ENCODE measurements at regions not wholly inside any gene's neighbourhood (a gene's known extent, or its start where the extent isn't known, plus 50 kb on each side); places are given as distances from the start of the nearest gene placed in this dataset.
A peak's percentile ranks its signal among the peaks of the same experiment; 100 is the strongest.
"Not testable (repeated sequence)": the region's sequence is repeated elsewhere in the genome, so short reads cannot be mapped to it uniquely, and the experiment has no call there.

- Histone ChIP-seq H3K36me3 (ENCODE audit: control insufficient read depth, insufficient read depth, low read length) (no peaks in the 10 kb centered on the region), H3K9ac (ENCODE audit: low read length) (no peak overlapping the region), H3K4me1 (ENCODE audit: control insufficient read depth, insufficient read depth, low read length) (no peaks in the 10 kb centered on the region), H3K27me3 (ENCODE audit: control insufficient read depth, insufficient read depth, low read length) (no peaks in the 10 kb centered on the region), H3K4me3 (ENCODE audit: low read length) (no peak overlapping the region), H3K27ac (ENCODE audit: low read depth, low read length) (no peak overlapping the region)
These were observed 255.4 kb upstream of the IRAK1BP1 start for GRCh38 chr6:78611886-78612480.

DNA sequence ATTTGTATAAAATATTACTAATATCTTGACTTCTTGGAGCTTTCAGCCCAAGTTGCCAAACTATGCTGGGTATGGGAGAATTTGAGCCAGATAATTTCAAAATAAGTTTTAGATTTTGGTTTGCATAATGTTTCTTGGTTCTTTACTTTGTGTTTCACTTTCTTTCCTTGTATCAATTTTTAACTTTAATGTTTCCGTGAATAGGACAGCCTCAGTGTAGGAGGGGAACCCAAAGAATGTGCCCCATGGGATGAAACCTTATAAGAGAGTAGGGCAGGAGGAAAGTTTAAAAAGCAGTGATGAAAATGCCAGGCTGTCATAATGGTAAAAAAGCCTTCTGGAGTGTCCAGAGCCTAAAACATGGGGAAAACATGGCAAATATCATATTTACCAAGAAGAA is 252.4 kb upstream of the IRAK1BP1 start:
- Histone ChIP-seq H3K27me3 (ENCODE audit: control insufficient read depth, insufficient read depth, low read length) (no peaks in the 10 kb centered on the region), H3K27ac (ENCODE audit: low read depth, low read length) (no peak overlapping the region), H3K4me3 (ENCODE audit: low read length) (no peak overlapping the region), H3K36me3 (ENCODE audit: control insufficient read depth, insufficient read depth, low read length) (no peaks in the 10 kb centered on the region), H3K4me1 (ENCODE audit: control insufficient read depth, insufficient read depth, low read length) (no peaks in the 10 kb centered on the region), H3K9ac (ENCODE audit: low read length) (no peak overlapping the region)

- Histone ChIP-seq H3K27ac (ENCODE audit: low read depth, low read length) (no peak overlapping the region), H3K4me1 (ENCODE audit: control insufficient read depth, insufficient read depth, low read length) (no peaks in the 10 kb centered on the region), H3K27me3 (ENCODE audit: control insufficient read depth, insufficient read depth, low read length) (no peaks in the 10 kb centered on the region), H3K9ac (ENCODE audit: low read length) (no peak overlapping the region), H3K4me3 (ENCODE audit: low read length) (no peak overlapping the region), H3K36me3 (ENCODE audit: control insufficient read depth, insufficient read depth, low read length) (no peaks in the 10 kb centered on the region)
These were observed 251.9 kb upstream of the IRAK1BP1 start for GRCh38 chr6:78615430-78615904.

- no peak overlapping the region for H3K9ac ChIP-seq (ENCODE audit: low read length)
These were observed 248.4 kb upstream of the IRAK1BP1 start for GRCh38 chr6:78618970-78619369.

DNA sequence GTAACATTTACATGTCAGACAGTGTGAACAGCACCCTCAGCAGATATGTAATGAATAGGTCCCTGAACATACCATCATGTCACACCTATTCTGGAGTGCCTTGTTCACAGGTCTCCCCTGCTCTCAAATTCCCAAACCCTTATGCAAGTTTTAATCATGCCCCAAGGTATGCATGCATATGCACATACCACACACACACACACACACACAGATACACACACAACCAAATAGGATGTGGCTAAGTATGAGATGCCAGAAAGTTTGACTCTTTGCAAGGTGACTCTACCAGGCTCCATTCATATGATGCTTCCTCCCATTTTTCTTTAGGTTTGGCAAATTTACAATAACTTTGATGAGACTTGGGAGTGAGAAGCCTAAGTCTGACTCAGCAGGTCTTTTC is 243.8 kb upstream of the IRAK1BP1 start:
- Histone ChIP-seq H3K27me3 (ENCODE audit: control insufficient read depth, insufficient read depth, low read length) (no peaks in the 10 kb centered on the region), H3K27ac (ENCODE audit: low read depth, low read length) (no peak overlapping the region), H3K36me3 (ENCODE audit: control insufficient read depth, insufficient read depth, low read length) (no peaks in the 10 kb centered on the region), H3K9ac (ENCODE audit: low read length) (no peak overlapping the region), H3K4me1 (ENCODE audit: control insufficient read depth, insufficient read depth, low read length) (no peaks in the 10 kb centered on the region), H3K4me3 (ENCODE audit: low read length) (no peak overlapping the region)

More at GRCh38 chr6:78618970-78619369, 248.4 kb upstream of the IRAK1BP1 start:
- Histone ChIP-seq H3K36me3 (ENCODE audit: control insufficient read depth, insufficient read depth, low read length) (no peaks in the 10 kb centered on the region), H3K4me3 (ENCODE audit: low read length) (no peak overlapping the region), H3K4me1 (ENCODE audit: control insufficient read depth, insufficient read depth, low read length) (no peaks in the 10 kb centered on the region), H3K27me3 (ENCODE audit: control insufficient read depth, insufficient read depth, low read length) (no peaks in the 10 kb centered on the region), H3K27ac (ENCODE audit: low read depth, low read length) (no peak overlapping the region)

GRCh38 chr6:78629154-78629721 is 238.1 kb upstream of the IRAK1BP1 start:
- Histone ChIP-seq H3K27me3 (ENCODE audit: control insufficient read depth, insufficient read depth, low read length) (no peaks in the 10 kb centered on the region), H3K9ac (ENCODE audit: low read length) (no peak overlapping the region), H3K4me3 (ENCODE audit: low read length) (peak overlapping the region; percentile 58), H3K36me3 (ENCODE audit: control insufficient read depth, insufficient read depth, low read length) (no peaks in the 10 kb centered on the region), H3K4me1 (ENCODE audit: control insufficient read depth, insufficient read depth, low read length) (no peaks in the 10 kb centered on the region), H3K27ac (ENCODE audit: low read depth, low read length) (no peak overlapping the region)

GRCh38 chr6:78629836-78630235 is 237.5 kb upstream of the IRAK1BP1 start:
- H3K4me3 ChIP-seq (ENCODE audit: low read length): peak overlapping the region; percentile 58
- H3K27me3 ChIP-seq (ENCODE audit: control insufficient read depth, insufficient read depth, low read length): no peaks in the 10 kb centered on the region
- no peaks in the 10 kb centered on the region for H3K4me1 ChIP-seq (ENCODE audit: control insufficient read depth, insufficient read depth, low read length)
- no peak overlapping the region for H3K9ac ChIP-seq (ENCODE audit: low read length)
- no peaks in the 10 kb centered on the region for H3K36me3 ChIP-seq (ENCODE audit: control insufficient read depth, insufficient read depth, low read length)
- H3K27ac ChIP-seq (ENCODE audit: low read depth, low read length): no peak overlapping the region

DNA sequence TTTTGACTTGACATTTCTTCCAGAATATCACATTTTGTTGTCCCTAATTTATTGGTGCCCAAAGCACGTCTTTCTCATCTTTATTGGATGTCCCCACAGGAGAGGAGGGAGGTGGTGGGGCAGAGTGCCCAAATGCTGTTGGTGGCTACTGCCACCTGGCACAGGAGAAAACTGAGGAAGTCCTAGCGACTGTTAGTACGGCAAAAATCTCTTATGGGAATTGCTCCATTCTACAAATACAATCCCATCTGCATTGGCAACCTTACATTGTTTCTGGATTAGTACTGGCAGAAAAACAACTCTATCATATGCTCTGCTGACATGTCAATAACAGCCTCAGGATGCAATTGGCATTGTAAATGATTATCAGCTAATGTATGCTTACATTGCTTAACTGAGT is 235.4 kb upstream of the IRAK1BP1 start:
- Histone ChIP-seq H3K9ac (ENCODE audit: low read length) (no peak overlapping the region), H3K36me3 (ENCODE audit: control insufficient read depth, insufficient read depth, low read length) (no peaks in the 10 kb centered on the region), H3K4me3 (ENCODE audit: low read length) (no peak overlapping the region), H3K4me1 (ENCODE audit: control insufficient read depth, insufficient read depth, low read length) (no peaks in the 10 kb centered on the region), H3K27me3 (ENCODE audit: control insufficient read depth, insufficient read depth, low read length) (no peaks in the 10 kb centered on the region), H3K27ac (ENCODE audit: low read depth, low read length) (no peak overlapping the region)

DNA sequence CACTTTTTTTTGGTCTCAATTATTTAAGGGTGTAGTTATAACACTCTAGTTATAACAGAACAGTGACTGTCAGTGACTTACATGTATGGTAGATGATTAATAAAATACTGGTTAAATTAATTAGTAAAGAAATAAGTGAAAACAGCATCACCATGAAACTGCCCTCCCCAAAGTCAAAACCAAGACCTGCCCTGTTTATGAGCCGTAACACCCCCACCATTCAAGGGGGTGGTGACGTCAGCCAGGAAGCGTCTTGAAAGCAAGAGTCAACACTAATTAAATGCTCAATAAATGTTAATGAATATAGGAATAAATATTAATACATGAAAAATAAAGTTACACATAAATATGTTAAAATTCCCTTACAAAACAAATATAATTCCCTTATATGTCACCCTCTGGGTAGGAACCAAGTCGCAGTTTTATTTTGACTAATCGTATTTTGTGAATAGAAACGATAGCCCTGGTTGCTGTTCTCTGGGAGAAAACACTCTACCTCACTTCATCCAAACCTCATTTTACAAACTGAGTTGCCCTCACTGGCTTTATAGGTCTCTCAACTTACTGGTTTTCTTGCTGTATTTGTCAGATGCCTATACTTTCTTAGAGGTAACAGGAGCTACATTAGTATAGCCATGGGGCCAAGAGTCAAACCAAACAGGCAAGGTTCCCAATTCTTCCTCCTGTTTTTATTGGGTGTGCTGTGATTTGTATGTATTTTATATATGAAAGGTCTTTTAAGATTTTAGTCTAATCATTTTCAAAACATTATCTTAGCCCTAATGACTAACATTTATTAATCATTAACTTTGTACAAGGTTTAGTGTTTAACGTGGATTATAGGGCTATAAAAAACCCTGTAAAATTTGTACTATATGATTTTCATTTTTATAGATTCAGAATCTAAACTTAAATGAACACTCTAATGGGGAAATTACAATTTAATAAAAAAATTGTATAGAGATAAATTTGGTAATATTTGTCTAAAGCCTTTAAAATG is 227.9 kb upstream of the IRAK1BP1 start:
- Histone ChIP-seq H3K36me3 (ENCODE audit: control insufficient read depth, insufficient read depth, low read length) (no peaks in the 10 kb centered on the region), H3K27me3 (ENCODE audit: control insufficient read depth, insufficient read depth, low read length) (no peaks in the 10 kb centered on the region), H3K27ac (ENCODE audit: low read depth, low read length) (no peak overlapping the region), H3K9ac (ENCODE audit: low read length) (no peak overlapping the region), H3K4me1 (ENCODE audit: control insufficient read depth, insufficient read depth, low read length) (no peaks in the 10 kb centered on the region), H3K4me3 (ENCODE audit: low read length) (no peak overlapping the region)

DNA sequence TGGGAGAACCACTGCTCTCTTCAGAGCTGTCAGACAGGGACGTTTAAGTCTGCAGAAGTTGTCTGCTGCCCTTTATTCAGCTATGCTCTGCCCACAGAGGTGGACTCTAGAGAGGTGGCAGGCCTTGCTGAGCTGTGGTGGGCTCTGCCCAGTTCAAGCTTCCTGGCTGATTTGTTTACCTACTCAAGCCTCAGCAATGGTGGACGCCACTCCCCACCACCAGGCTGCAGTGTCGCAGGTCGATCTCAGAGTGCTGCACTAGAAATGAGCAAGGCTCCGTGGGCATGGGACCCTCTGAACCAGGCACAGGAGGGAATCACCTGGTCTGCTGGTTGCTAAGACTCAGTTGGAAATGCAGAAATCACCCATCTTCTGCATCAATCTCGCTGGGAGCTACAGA is 223.4 kb upstream of the IRAK1BP1 start:
- not testable (repeated sequence) for H3K27me3 ChIP-seq (ENCODE audit: control insufficient read depth, insufficient read depth, low read length); H3K4me3 ChIP-seq (ENCODE audit: low read length); H3K4me1 ChIP-seq (ENCODE audit: control insufficient read depth, insufficient read depth, low read length); H3K27ac ChIP-seq (ENCODE audit: low read depth, low read length); H3K9ac ChIP-seq (ENCODE audit: low read length); H3K36me3 ChIP-seq (ENCODE audit: control insufficient read depth, insufficient read depth, low read length)

DNA sequence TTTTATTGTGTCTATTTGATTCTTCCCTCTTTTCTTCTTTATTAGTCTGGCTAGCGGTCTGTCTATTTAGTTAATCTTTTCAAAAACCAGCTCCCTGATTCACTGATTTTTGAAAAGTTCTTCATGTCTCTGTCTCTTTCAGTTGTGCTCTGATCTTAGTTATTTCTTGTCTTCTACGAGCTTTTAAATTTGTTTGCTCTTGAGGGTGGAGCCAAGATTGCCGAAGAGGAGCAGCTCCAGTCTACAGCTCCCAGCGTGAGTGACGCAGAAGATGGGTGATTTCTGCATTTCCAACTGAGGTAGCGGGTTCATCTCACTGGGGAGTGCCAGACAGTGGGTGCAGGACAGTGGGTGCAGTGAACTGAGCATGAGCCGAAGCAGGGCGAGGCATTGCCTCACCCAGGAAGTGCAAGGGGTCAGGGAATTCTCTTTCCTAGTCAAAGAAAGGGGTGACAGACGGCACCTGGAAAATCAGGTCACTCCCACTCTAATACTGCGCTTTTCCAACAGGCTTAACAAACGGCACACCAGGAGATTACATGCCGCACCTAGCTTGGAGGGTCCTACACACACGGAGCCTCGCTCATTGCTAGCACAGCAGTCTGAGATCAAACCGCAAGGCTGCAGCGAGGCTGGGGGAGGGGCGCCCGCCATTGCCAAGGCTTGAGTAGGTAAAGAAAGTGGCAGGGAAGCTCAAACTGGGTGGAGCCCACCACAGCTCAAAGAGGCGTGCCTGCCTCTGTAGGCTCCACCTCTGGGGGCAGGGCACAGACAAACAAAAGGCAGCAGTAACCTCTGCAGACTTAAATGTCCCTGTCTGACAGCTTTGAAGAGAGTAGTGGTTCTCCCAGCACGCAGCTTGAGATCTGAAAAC is 220.6 kb upstream of the IRAK1BP1 start:
- H3K27ac ChIP-seq (ENCODE audit: low read depth, low read length); H3K4me3 ChIP-seq (ENCODE audit: low read length); H3K27me3 ChIP-seq (ENCODE audit: control insufficient read depth, insufficient read depth, low read length): not testable (repeated sequence)

GRCh38 chr6:78665819-78666218 is 201.5 kb upstream of the IRAK1BP1 start:
- not testable (repeated sequence) for H3K4me1 ChIP-seq (ENCODE audit: control insufficient read depth, insufficient read depth, low read length); H3K36me3 ChIP-seq (ENCODE audit: control insufficient read depth, insufficient read depth, low read length); H3K9ac ChIP-seq (ENCODE audit: low read length); H3K27me3 ChIP-seq (ENCODE audit: control insufficient read depth, insufficient read depth, low read length); H3K4me3 ChIP-seq (ENCODE audit: low read length); H3K27ac ChIP-seq (ENCODE audit: low read depth, low read length)

More for the DNA sequence above, 220.6 kb upstream of the IRAK1BP1 start:
- H3K4me1 ChIP-seq (ENCODE audit: control insufficient read depth, insufficient read depth, low read length); H3K9ac ChIP-seq (ENCODE audit: low read length); H3K36me3 ChIP-seq (ENCODE audit: control insufficient read depth, insufficient read depth, low read length): not testable (repeated sequence)
